ENCODE measurements at regions not wholly inside any gene's neighbourhood (a gene's known extent, or its start where the extent isn't known, plus 50 kb on each side); places are given as distances from the start of the nearest gene placed in this dataset.

- DNase-seq: no peak
These were observed 515.3 kb downstream of the TLE1 start for GRCh38 chr9:81174023-81174422.

DNA sequence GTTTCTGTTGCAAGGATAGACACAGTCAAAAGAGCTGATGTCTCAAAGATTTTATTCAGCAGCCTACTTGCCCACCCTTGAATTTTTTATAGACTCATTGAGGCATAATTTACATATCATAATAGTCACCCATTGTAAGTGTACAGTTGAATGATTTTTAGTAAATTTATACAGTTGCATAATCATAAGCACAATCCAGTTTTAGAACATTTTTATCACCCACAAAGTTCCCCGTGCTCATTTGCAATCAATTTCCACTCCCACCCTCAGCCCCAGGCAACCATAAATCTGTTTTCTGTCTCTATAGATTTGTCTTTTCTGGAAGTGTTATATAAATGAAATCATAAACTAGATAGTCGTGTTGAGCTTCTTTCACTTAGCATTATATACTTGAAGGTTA is 517.7 kb downstream of the TLE1 start:
- no peak for DNase-seq

- no peak for DNase-seq
These were observed 527.0 kb downstream of the TLE1 start for GRCh38 chr9:81162361-81162760.

- DNase-seq: no peak
These were observed 533.0 kb downstream of the TLE1 start for GRCh38 chr9:81156381-81156780.

GRCh38 chr9:81150016-81150625 is 539.2 kb downstream of the TLE1 start:
- no peak for DNase-seq

GRCh38 chr9:81146684-81147337 is 542.5 kb downstream of the TLE1 start:
- DNase-seq: no peak

GRCh38 chr9:81146241-81146640 is 543.1 kb downstream of the TLE1 start:
- DNase-seq: no peak

DNA sequence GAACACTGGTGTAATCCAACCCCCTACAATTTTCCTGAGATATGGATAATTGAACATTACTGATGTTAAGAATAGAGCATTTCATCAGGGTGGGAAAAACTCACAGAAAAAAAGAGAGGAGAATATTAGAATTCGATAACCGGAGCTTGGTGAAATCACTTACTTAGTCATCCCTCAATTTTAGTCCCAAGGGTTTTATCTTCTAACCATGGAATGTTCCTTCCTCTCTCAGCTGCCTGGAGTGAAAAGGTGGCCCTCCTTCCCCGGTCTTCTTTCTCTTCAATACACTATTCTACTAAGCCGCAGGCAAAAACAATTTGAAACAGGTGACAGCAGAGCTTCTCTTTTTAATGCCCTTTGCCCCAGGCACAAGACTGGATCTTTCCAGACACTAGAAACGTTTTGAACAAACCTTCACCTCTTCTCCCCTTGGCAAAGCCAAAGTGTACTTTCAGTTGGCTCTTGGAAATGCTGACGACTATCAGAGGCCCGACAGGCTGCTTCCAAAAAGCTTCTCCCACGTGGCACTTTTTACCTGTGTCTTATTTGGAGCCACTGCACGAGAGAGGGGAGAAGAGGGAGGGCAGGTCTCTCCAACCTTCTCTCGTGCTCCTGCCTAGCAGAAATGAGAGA is 543.9 kb downstream of the TLE1 start:
- DNase-seq: no peak

DNA sequence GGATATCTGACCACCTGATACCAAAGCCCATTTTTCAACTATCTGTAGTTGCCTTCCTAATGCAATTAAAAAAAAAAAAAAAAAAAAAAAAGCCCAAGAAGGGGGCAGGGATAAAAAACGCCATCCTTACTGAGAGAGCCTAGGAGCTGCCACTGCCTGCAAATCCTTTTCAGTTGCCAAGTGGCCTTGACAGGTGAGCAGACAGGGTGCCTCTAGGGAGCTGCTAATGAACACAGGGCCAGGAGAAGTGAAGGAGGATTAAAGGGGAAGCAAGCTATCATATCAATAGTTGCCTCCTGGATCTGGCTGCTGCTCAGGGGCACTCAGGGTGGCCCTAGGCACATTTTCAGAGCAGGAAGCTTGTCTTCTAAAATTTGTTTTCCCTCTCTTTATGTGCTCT is 547.4 kb downstream of the TLE1 start:
- DNase-seq: no peak

DNA sequence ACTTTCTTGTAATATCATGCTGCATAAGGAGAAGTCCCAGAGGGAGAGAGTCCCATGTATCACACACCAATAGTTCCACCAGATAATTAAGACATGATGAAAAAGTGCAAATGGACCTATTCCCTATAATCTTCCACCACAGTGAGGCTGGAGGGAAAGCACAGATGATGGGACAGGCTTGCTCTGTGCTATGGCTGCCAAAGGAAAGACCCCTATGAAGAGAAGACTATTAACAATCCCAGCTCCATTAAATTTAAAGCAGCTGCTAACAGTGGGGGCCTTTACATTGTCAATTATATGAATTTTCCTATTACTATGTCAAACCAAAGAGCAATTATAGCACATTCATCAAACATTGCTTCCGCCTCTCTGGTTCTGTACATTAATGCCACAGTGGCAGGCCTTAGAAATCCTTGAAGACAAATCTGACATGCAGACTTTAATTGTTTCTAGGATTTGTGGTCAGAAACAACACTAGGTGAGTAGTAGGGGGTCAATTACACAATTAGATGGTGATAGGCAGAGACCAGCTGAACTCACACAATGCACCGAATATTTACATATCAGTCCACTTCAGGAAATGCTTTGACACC is 551.3 kb downstream of the TLE1 start:
- DNase-seq: no peak

DNA sequence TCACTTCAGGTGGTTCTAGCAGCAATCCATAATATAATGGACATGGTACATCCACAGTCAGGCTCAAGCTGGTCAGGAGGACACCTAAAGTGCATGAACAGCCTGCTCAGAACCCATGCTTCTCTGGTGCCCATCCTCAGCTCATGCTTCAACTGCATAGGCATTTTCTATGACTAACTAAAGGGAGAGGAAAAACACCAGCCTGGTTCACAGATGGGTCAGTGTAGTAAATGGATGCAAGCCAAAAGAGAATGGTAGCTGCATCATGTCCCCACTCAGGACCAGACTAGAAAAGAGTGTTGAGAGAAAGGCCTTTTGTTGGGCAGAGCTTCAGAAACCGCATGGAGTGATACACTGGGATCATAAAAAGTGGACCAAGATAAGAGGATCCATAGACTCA is 556.6 kb downstream of the TLE1 start:
- DNase-seq: no peak

- no peak for DNase-seq
These were observed 557.0 kb downstream of the TLE1 start for GRCh38 chr9:81132318-81132717.

- DNase-seq: no peak
These were observed 560.6 kb downstream of the TLE1 start for GRCh38 chr9:81128701-81129100.

GRCh38 chr9:81125446-81126092 is 563.8 kb downstream of the TLE1 start:
- DNase-seq: no peak

DNA sequence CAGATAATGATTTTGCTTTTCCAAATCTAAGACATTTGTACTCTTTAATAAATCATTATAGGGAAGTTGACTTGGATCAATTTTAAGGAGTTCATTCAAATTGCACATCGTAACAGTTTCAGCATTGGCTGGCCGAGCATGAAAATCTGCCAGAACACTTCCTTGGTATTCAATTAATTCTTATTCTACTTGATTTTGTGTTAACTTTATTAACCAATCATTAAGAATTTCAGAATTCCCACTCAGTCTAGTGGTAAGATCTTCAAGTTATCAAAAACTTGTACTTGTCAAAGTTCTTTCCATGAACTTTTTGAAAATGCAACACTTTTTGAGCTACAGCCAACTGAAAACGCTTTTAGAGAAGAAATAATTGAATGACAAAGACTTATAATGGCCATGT is 565.8 kb downstream of the TLE1 start:
- no peak for DNase-seq

DNA sequence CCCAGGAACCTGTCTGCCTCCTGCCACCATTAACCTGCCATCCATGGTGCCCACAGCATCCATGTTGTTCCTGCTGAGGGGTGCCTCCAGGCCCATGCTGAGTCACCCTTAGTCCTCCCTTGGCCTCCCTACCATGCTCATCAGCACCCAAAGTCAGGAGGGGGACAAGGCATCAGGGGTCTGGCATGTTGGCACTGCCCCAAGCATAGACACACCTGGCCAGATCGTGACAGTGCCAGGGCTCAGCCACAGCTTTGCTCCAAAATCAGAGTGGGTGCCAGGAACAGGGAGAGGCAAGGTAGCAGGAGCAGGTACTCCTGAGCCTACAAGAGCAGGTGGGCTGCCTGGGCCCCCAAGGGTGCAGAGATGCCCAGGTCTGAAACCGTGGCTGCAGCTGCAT is 566.6 kb downstream of the TLE1 start:
- DNase-seq: no peak

- DNase-seq: no peak
These were observed 569.8 kb downstream of the TLE1 start for GRCh38 chr9:81119591-81119990.

DNA sequence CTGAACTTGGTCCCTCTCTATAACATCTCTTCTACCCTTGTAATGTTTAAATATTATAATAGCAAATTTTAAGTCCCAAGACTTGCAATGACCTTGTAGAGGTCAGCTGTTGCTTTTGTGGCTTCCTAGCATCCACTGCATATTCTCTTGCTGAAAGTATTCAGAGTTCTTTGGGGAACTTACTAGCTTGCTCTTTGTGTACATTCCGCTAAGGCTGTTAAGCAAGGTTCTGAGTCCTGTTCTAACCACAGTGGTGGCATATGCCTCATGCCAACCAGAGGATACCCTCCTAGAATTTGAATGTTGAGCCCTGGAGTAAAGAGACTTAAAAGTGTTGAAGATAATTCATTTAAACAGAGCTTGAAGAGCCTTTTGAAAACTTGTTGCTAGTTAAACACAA is 570.9 kb downstream of the TLE1 start:
- DNase-seq: no peak

DNA sequence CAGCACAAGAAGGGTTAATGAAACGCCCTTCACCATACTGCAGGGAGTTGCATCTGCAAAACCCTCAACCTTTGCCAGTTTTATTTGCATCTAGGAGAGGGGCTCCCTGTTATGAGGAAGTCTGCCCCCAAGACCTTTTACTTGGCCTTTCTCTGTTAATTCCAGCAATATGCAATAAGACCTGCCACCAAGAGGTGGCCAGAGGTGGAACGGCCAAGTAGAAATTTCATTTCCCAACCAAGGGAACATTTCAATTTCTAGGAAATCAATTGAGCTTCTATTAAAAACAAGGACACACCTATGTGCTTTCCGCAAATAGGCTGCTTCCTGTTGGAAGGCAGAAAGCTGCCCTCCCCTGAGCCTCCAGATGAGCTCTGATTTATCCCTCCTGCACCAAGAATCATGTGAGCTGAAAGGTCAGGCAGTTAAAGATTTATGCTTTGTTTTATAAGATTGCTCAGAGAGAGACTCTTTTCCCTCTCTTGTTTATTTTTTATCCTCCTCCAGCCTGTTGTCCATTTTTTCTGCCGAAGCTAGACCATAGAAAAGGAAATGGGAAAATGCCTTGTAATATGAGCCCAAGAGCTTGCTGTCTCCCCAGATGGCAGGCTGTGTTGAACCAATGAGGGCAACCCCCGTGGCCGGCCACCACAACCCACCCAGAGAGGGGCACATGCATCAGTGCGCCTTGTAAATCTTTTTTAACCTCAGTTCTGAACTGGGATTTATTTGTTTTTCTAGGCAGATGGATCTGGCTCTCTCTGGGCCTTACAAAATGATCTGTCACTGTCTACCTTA is 572.8 kb downstream of the TLE1 start:
- DNase-seq: no peak

GRCh38 chr9:81113453-81114124 is 575.8 kb downstream of the TLE1 start:
- DNase-seq: no peak

- no peak for DNase-seq
These were observed 576.5 kb downstream of the TLE1 start for GRCh38 chr9:81112627-81113452.

All from amniotic stem cell (primary cell).